Large intestine (tissue), 3 donors: ENCODE measurements at regions not wholly inside any gene's neighbourhood (a gene's known extent, or its start where the extent isn't known, plus 50 kb on each side); places are given as distances from the start of the nearest gene placed in this dataset.

Experiments used
- DNase-seq, 2 donors: peaks; one replicate each; pipeline versions ENCODE4 v3.0.0 to v3.0.0-alpha.2; 2013
- H3K27ac ChIP-seq: one replicate; pipeline ENCODE4 v1.5.1; 2013; ENCODE audit warnings: low read length
- H3K27me3 ChIP-seq: 2 replicates; pipeline ENCODE4 v1.6.1; 2013; ENCODE audit warnings: low read length; ENCODE audit not compliant: control insufficient read depth, insufficient read depth
- H3K36me3 ChIP-seq: 2 replicates; pipeline ENCODE4 v1.6.1; 2013; ENCODE audit warnings: low read length; ENCODE audit not compliant: control insufficient read depth, insufficient read depth
- H3K4me1 ChIP-seq: one replicate; pipeline ENCODE4 v1.6.1; 2013; ENCODE audit warnings: low read length; ENCODE audit not compliant: control insufficient read depth, insufficient read depth
- H3K4me3 ChIP-seq: one replicate; pipeline ENCODE4 v1.5.1; 2013; ENCODE audit warnings: low read length
- H3K9me3 ChIP-seq: one replicate; pipeline ENCODE4 v1.6.1; 2013; ENCODE audit warnings: mild to moderate bottlenecking, low read depth, low read length, moderate library complexity; ENCODE audit not compliant: control insufficient read depth
- WGBS: methylation state at CpG from one replicate; pipeline ENCODE4 v1.1.5; 2013; ENCODE audit warnings: low lambda C conversion rate; ENCODE audit not compliant: insufficient coverage; 5-methylcytosine and 5-hydroxymethylcytosine counted together

- Histone ChIP-seq H3K36me3 (no peaks in the 10 kb centered on the region), H3K4me3 (no peak overlapping the region), H3K4me1 (no peaks in the 10 kb centered on the region), H3K27me3 (no peaks in the 10 kb centered on the region), H3K9me3 (no peaks in the 10 kb centered on the region), H3K27ac (no peak overlapping the region)
- DNase-seq = no peak
- 56% methylated on average over 3 of the region's 4 CpGs for WGBS
Observed at GRCh38 chr12:90899456-90900182, 55.4 kb downstream of the CCER1 start.

- H3K4me3 ChIP-seq = no peak overlapping the region
- no peak for DNase-seq
- H3K9me3 ChIP-seq = no peaks in the 10 kb centered on the region
- H3K27ac ChIP-seq = no peak overlapping the region
- no peaks in the 10 kb centered on the region for H3K36me3 ChIP-seq
- H3K4me1 ChIP-seq = no peaks in the 10 kb centered on the region
- H3K27me3 ChIP-seq = no peaks in the 10 kb centered on the region
Observed at GRCh38 chr12:90897986-90898385, 57.0 kb downstream of the CCER1 start.

- no peak overlapping the region for H3K27ac ChIP-seq
- H3K4me3 ChIP-seq = no peak overlapping the region
- DNase-seq = no peak
- no peaks in the 10 kb centered on the region for H3K4me1 ChIP-seq
- WGBS = 100% methylated on average over 1 of the region's 3 CpGs
- H3K27me3 ChIP-seq = no peaks in the 10 kb centered on the region
- H3K9me3 ChIP-seq = no peaks in the 10 kb centered on the region
- no peaks in the 10 kb centered on the region for H3K36me3 ChIP-seq
Observed at GRCh38 chr12:90897316-90897715, 57.7 kb downstream of the CCER1 start.

- 83% methylated on average over 1 of the region's 1 CpG for WGBS
- no peaks in the 10 kb centered on the region for H3K27me3 ChIP-seq
- no peaks in the 10 kb centered on the region for H3K36me3 ChIP-seq
- H3K4me3 ChIP-seq = no peak overlapping the region
- no peak for DNase-seq
- H3K9me3 ChIP-seq = no peaks in the 10 kb centered on the region
- no peaks in the 10 kb centered on the region for H3K4me1 ChIP-seq
- H3K27ac ChIP-seq = no peak overlapping the region
Observed at GRCh38 chr12:90896821-90897220, 58.2 kb downstream of the CCER1 start.

GRCh38 chr12:90896164-90896563 lies 58.8 kb downstream of the CCER1 start:
- no peak for DNase-seq
- no peaks in the 10 kb centered on the region for H3K27me3 ChIP-seq
- no peak overlapping the region for H3K27ac ChIP-seq
- H3K9me3 ChIP-seq = no peaks in the 10 kb centered on the region
- no peak overlapping the region for H3K4me3 ChIP-seq
- H3K4me1 ChIP-seq = no peaks in the 10 kb centered on the region
- no peaks in the 10 kb centered on the region for H3K36me3 ChIP-seq

- Histone ChIP-seq H3K27me3 (no peaks in the 10 kb centered on the region), H3K4me1 (no peaks in the 10 kb centered on the region), H3K27ac (no peak overlapping the region), H3K4me3 (no peak overlapping the region), H3K36me3 (no peaks in the 10 kb centered on the region), H3K9me3 (no peaks in the 10 kb centered on the region)
- no CpG with 5 or more reads among the region's 1 CpG for WGBS
- DNase-seq = no peak
Observed at GRCh38 chr12:90888316-90888715, 66.7 kb downstream of the CCER1 start.

- Histone ChIP-seq H3K4me3 (no peak overlapping the region), H3K4me1 (no peaks in the 10 kb centered on the region), H3K27ac (no peak overlapping the region), H3K36me3 (no peaks in the 10 kb centered on the region), H3K27me3 (no peaks in the 10 kb centered on the region), H3K9me3 (no peaks in the 10 kb centered on the region)
- DNase-seq = no peak
- 80% methylated on average over 1 of the region's 4 CpGs for WGBS
Observed at GRCh38 chr12:90883456-90883855, 71.5 kb downstream of the CCER1 start.

- Histone ChIP-seq H3K4me1 (no peaks in the 10 kb centered on the region), H3K9me3 (no peaks in the 10 kb centered on the region), H3K36me3 (no peaks in the 10 kb centered on the region), H3K27ac (no peak overlapping the region), H3K27me3 (no peaks in the 10 kb centered on the region), H3K4me3 (no peak overlapping the region)
- WGBS = 17% methylated on average over 1 of the region's 2 CpGs
- no peak for DNase-seq
Observed at GRCh38 chr12:90871726-90872096, 83.3 kb downstream of the CCER1 start.

- H3K27me3 ChIP-seq = no peaks in the 10 kb centered on the region
- H3K27ac ChIP-seq = no peak overlapping the region
- H3K9me3 ChIP-seq = no peaks in the 10 kb centered on the region
- WGBS = 86% methylated on average over 1 of the region's 1 CpG
- no peak for DNase-seq
- H3K4me1 ChIP-seq = no peaks in the 10 kb centered on the region
- no peaks in the 10 kb centered on the region for H3K36me3 ChIP-seq
- no peak overlapping the region for H3K4me3 ChIP-seq
Observed at GRCh38 chr12:90870971-90871725, 83.8 kb downstream of the CCER1 start.

GRCh38 chr12:90868626-90869025 lies 86.3 kb downstream of the CCER1 start:
- Histone ChIP-seq H3K4me3 (no peak overlapping the region), H3K27me3 (no peaks in the 10 kb centered on the region), H3K4me1 (no peaks in the 10 kb centered on the region), H3K27ac (no peak overlapping the region), H3K9me3 (no peaks in the 10 kb centered on the region), H3K36me3 (no peaks in the 10 kb centered on the region)
- no peak for DNase-seq
- 100% methylated on average over 1 of the region's 1 CpG for WGBS

GRCh38 chr12:90859591-90859990 lies 95.4 kb downstream of the CCER1 start:
- Histone ChIP-seq H3K4me1 (no peaks in the 10 kb centered on the region), H3K36me3 (no peaks in the 10 kb centered on the region), H3K4me3 (no peak overlapping the region), H3K9me3 (peaks cover 3% of the 10 kb centered on the region), H3K27ac (no peak overlapping the region), H3K27me3 (no peaks in the 10 kb centered on the region)
- DNase-seq = no peak
